GM21423 (cell line): ENCODE measurements at regions not wholly inside any gene's neighbourhood (a gene's known extent, or its start where the extent isn't known, plus 50 kb on each side); places are given as distances from the start of the nearest gene placed in this dataset.

ENCODE experiments used
- ATAC-seq: cut with Tn5 transposase; IDR thresholded peaks from one replicate; pipeline ENCODE4 v1.9.1; 2021; ENCODE audit warnings: mild to moderate bottlenecking, moderate library complexity; ENCODE audit not compliant: unreplicated experiment

DNA sequence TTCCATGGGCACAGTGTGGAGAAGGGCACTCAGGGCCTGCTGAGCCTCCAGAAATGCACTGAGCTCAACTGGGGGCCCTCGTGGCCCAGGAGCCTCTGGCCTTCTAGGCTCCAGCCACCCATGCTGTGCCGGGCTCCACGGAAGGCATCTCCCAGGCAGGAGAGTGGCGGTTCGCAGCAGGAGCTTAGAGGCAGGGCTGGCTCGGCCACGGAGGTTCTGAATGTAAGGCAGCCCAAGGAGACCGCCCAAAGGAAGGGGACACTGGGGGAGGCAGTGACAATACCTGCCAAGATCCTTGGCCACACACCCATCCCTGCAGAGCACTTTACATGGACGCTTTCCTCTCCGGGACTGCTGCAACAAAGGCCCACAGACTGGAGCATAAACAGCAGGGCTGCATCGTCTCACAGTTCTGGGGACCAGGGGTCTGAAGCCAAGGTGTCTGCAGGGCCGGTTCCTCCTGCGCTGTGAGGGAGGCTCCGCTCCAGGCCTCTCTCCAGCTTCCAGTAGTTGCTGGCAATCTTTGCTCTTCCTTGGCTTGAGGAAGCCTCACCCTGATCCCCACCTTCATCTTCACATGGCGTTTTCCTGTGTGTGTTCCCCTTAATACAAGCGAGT lies 128.2 kb upstream of the CDH4 start:
- ATAC-seq: no peak

DNA sequence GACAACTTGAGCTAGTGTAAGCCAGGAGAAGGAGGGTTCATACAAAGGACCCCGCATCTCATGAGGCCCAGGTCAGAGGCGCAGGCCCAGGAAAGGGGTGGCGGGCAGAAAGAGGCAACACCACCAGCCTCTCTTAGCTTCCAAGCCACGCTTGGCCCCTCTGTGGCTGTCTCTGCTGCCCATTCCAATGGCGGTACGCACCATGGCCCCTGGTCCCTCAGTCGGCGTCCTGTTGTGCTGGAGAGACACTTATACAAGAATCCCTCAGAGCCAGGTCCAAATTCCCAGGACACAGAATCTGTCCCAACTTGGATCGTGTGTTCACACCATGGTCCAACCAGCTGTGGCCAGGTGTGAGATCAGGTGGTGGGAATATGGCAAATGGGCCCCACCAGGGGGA lies 127.0 kb upstream of the CDH4 start:
- no peak for ATAC-seq

DNA sequence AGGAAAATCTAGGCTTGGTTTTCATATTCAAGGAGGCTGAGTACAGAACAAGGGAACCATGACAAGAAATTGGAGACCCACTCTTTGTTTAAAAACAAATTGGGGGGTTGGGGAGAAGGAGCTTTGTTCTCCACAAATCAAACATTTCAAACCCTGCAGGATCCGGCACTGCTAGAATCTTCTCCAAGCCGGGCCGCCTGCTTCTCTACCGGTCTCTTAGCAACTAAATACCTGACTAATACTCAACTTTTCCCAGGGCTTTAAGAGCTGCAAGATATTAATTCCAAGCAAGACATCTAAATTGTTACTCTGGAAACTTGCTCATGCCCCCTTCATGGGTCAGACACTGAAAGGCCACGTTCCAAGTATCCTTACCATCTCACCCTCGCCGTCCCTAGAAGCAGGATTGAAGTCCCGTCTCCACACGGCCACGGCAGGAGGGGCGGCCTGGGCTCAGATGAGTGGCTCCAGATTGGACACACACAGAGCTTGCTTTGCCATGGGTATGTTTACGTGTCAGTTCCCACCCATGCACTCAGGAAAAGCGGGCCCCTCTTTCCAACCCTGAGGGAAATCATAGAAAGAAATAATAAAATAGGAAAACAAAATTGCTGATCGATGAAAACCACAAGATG lies 126.4 kb upstream of the CDH4 start:
- ATAC-seq: no peak

DNA sequence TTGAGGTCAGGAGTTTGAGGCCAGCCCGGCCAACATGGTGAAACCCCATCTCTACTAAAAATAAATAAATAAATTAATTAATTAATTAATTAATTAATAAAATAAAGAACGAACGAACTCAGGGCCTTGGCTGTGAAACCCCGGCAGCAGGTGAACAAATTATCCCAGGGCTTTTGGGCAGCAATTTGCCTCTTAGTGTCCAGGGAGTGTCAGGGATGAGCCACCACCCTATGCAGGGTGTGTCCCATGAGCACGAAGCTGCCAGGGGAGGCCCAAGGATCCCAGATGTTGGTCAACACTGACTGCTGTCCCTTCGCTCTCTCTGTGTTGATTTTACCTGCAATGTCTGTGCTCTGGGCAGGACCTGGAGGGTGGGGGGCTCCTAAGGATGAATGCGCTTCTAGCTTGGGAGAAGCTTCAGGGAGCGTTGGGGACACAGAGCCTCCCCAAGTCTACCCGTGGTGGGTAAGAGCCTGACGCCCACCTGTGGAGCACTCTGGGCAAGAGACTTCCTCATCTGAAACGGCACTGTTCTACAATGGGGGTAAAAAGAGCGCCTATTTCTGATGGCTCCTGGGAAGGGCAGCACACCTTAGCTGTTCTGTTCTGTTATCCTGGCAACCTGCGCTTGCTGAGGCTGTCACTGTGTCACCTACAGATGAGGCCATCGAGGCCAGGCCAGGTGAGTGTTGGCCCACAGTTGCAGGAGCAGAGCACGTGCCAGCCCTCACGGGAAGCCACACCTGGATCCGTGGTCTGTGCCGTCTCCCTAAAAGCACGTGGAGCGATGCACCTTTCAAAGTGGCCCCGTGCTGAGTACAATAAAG lies 125.5 kb upstream of the CDH4 start:
- no peak for ATAC-seq

DNA sequence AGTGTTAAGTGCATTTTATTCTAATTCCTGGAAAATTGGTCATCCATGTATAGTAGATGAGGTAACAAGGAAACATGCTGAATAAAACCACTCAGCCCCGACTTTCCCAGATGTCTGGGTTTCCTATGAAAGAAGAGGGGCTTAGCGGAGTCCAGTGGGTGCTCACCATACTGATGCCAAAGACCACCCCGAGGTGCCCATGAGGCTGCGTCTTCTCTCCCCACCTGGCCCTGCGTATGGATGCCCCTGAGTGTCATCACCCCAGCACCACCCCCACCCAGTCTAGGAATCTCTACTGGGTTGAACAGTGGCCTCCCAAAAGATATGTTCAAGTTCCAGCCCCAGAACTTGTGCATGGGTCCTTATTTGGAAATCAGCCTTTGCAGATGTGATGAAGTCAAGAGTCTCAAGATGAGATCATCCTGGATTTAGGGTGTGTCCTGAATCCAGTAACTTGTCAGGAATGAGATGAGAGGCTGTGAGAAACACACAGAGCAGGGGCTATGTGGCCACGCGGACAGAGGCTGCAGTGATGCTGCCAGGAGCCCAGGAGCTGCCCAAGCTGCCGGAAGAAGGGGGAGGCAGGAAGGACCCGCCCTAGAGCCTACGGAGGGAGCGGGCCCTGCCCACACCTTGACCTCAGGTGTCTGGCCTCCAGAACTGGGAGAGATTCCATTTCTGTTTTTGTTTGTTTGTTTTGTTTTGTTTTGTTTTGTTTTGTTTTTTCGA lies 124.6 kb upstream of the CDH4 start:
- ATAC-seq: no peak

DNA sequence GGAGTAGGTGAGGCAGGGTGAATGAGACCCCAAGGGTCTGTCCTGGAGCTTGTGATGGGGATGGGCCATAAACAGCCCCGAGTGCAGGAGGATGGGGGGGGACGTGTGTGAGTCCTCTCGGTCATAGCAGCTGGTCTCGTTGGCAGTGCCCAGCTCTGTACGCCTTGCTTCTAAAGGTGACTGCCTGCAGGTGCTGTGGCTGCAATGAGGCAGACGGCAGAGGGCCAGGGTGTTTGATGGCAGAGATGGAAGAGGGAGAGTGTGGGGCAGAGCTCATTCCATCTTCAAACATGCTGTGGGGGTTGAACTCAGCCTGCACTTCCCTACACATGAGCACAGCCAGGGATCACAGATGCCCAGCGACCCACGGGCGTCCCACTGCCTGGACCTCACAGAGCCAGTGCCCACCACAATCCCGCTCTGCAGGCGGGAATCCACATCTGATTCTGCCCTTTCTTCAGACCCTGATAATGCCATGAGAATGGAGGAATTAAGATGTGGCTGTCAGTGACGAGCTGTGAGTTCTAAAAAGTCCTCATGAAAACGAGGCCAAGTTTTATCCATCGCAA lies 123.3 kb upstream of the CDH4 start:
- ATAC-seq: no peak

DNA sequence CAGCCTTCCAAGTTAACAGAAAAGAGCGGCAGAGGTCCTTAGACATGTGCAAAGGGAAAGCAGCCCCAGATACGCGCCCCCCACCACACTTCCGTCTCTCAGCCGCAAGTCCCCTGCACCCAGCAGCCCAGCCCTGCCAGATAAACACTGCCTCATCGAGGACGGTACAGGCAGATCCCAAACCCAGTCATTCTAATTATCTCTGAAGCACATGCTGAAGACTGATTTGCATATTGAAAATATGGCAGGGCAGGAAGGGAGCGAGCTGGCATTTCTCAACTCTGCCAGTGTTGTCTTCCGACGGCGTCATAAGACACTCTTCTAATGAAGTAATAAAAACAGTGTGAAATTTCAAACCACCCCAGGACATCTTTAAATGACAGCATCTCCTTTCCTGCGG lies 122.8 kb upstream of the CDH4 start:
- no peak for ATAC-seq

DNA sequence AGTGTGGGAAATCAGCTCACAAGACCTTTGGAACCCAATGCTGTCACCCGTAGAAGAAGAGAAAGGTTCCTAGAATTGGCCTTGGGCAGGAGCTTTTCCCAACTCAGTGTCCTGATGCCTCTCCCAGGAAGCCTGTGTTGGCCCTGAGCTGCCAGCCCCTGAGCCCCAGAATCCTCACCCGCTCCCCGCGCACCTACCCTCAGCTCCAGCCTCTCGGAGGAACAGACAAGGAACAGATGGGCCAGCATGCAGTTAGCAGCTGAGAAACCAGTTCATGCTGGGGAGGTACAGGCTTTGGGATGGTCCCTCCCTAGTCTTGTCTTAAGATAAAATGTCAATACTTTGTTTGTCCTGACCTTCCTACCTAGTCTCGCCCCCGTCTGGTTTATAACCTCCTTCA lies 121.9 kb upstream of the CDH4 start:
- no peak for ATAC-seq

DNA sequence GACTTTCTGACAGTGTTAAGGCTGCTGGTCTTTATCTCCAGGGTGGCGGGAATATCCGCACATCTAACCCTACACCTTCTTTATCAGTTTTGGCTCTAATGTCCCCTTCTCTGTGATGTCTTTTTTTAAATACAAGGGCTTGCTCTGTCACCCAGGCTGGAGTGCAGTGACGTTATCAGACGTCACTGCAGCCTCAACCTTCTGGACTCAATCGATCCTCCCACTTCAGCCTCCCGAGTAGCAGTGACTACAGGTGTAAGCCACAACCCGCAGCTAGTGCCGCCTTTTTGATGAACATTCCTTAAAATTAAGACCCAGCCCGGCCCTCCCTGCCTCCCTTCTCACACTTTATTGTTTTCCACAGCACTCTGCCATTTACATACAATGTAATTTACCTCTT lies 120.1 kb upstream of the CDH4 start:
- ATAC-seq: no peak

DNA sequence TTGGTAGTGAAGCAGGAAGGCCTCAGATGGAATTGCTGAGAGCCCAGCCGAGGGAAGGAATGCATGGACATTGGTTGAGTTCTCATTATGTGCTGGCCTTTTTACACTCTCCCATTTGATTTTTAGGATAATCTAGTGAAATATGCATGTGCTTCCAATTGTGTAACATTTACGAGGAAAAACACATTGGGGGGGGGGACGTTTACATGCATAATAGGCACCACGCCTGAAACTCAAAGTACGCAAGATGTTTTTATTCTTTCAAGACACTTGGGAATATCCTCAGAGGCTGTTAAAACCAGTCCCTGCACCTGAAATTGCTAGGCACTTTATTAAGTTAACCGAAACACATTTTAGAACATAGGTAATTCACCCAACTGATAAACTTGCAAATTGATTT lies 118.5 kb upstream of the CDH4 start:
- no peak for ATAC-seq

DNA sequence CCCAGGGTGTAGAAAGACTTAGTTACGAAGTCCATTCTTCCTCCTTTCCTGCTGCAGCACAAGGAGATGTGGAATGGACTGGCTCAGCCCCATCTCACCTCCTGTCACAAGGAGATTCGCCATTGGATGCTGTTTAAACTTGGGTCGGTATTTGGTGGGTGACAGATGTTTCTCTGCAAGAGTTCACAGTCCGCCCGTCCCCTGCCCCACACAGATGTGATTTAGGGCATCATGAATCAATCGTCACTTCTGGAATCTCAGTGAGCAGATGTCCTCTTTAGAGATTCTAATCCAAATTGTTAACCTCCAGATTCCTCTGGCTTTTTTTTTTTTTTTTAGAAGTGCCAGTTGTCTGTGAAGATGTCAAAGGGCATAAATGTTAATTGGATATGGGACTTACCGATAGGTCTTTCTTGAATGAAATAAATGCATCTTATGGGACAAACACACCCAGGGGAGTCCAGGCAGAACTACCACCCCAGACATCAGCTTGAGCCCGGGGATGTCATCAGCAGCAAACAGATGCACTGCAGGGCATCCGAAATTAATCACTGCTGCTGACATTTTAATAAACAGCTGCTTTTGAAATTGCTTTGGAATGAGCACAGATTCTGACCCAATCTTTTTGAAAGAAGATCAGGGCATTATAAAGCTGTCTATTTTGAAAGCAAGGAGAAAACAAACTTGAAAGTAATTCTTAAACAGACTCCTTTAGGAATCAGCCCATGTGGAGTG lies 117.6 kb upstream of the CDH4 start:
- ATAC-seq: no peak

DNA sequence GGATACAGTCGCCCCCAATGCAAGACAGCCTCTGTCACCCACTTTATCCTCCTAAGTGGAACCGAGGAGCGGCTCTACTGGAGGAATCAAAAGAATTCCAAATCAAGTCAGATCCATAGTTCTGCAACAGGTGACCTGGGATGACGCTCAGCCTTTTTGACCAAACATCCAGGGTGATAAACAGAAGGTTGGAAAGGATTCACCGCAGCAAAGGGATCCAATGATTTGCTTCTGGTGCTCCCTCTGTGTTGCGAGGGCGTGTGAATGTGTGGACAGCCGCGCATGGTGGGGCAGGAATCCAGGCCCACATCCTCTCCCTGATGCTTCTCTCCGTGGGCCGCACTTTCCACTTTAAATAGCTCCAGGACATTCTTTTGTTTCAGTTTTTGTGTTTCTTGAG lies 116.8 kb upstream of the CDH4 start:
- no peak for ATAC-seq

DNA sequence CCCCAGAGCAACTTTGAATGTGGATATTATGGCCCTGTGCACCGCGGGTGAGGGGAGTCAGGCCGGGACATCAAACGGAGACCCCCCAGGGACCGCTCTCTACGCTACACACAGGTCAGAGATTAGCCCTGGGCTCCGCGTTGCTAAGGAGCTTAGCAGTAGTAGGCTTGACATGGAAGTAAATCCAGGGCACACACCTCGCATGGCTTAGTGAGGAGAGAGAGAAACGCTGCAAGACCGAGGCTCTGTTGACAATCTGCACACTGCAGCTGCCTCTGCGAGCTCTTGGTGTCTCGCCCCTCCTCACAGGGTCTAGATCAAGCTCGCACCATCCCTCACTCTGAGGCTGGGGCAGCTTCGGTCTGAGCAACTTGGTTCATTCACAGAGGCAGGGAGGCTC lies 116.1 kb upstream of the CDH4 start:
- no peak for ATAC-seq

DNA sequence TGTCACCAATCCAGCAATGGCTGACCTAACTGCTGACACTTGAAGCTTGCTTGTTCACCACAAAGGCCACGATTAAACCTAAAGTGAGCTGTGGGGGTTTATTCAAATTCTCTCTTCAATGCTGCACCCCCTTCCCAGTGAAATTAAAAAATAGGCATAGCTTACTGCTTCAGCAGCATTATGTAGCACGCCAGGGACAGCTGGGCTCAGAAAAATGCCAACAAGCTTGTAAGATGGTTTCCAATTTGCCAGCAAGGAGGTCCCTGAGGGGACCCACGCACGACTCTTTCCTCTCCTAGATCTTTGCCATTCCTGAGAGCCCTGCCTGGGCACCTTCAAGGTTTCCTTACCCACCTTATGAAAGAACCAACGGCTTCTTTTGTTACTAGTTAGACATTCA lies 113.5 kb upstream of the CDH4 start:
- no peak for ATAC-seq

DNA sequence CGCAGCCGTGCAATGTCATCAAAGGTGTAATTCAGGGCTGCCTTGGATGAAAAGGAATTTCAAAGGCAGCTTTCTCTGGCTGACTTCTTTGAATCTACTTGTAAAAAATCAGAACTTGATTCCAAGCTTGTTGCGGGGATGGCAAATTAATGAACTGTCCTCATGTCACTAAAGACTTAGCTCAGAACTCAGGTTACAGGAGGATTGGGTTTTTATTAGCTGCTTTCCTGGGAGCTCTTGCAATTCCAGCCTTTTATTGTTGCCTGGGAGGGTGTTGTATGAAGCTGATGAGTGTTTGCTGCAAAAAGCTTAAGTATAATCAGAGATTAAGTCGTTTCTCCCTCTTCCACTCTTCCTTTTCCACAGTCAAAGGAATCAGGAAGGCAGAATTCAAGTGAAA lies 113.0 kb upstream of the CDH4 start:
- ATAC-seq: no peak

DNA sequence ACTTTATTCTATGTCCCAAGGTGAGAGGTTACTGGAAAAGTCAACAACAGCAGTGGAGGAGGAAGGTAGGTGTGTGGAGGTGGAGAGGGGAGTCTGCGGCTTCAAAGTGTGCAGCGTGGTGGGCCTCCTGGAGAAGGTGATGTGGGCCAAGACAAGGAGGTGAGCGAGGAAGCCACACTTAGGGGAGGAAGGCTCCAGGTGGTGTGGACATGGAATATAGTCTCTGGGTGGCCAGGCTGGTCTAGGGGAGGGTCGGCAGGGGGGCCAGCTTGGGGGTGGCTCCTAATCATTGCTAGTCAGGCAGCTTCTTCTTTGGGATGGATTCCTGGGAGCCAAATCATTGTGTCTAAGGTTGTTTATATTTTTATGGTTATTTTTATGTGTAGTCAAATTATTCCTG lies 111.5 kb upstream of the CDH4 start:
- no peak for ATAC-seq

DNA sequence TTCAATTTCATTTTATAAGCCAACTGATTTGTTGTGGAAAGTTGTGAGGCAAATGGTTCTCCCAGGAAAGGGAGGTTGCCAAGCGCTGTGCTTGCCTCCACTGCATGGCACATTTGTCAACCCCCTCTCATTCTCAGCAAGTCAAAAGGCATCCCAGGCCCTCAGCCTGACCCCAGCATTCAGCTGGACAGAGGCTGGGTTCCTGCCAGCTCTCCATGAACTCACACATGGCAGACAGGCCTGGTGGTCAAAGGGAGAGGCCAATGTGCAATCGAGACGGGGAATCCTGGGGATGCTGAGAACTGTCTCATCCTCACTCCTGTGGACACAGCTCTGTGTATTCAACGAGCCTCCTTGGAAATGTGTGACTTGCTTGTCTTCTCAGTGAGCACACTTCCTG lies 106.0 kb upstream of the CDH4 start:
- no peak for ATAC-seq

DNA sequence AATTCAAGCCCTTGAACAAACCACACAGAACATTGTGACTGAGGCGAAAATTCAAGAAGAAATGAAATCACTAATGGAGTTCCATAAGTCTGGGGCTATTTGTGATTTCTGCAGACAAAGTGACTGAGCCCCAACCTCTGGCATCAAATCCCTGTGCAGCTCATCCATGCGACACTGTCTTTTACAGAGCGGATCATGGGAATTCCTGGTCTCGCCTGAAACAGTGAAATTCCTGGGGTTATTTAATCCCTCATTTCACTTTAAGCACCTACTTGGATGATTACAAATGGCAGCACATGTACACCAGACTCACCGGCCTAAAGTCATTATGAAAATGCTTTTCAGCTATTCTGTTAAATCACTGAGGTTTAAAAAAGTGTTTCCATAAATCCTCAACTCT lies 102.4 kb upstream of the CDH4 start:
- ATAC-seq: no peak

DNA sequence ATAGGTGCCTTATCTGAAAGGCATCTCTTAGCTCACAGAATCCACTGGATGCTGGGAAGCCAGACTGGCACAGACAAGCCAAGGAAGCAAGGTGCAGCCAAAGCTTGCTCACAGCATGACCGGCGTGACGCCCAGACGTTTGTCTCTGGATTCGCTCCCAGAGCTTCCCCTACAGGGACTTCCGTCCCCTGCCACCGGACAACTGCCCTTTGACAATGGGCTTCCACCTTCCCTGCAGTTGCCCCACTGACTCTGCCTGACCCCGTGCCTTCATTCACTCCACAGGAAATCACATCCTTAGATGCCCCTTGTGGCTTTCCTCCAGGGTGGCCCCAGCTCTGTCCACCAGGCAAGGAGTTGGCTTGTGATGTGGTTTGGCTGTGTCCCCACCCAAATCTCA lies 94.8 kb upstream of the CDH4 start:
- ATAC-seq: no peak

DNA sequence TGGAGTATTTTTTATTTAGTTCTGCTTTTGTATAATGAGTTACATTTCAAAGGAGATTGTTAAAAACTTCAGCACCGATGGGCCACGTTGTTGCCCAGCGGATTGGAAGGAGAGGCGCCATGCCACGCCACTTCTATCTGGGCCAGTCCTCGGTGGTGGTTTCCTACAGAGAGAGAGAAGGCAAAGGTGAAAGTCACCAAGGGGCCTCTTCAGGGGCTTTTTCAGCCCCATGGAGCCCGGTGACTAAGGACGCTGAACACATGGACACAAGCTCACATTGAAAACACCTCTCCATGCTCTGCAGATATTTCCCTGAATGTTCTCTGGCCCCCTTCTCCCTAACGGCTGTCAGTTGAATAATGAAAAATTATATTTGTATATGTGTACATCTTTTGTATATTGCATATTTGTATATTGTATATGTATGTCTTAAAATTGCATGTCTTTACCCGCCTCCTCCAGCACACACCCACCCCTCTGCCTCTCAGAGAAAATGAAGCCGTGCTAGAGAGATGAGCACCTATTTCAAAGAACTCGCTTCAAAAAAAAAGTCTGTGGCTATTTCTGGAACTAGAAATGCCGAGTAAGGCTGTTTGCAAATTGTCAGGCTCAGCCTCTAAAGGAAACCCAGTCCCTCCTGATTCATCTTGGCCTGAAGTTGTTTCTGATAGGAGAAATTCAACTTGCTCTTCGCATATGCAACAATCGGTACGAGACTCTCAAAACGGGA lies 91.9 kb upstream of the CDH4 start:
- no peak for ATAC-seq
